Upper lobe of left lung (tissue), 6 donors: ENCODE measurements at regions not wholly inside any gene's neighbourhood (a gene's known extent, or its start where the extent isn't known, plus 50 kb on each side); places are given as distances from the start of the nearest gene placed in this dataset.

Source experiments
- ATAC-seq, 2 donors: fragments of 200-7000 bp; cut with Tn5 transposase; one replicate each; pipeline ENCODE4 v1.9.1; 2022; ENCODE audit warnings: mild to moderate bottlenecking in 2 of 2, moderate library complexity in 2 of 2; ENCODE audit not compliant: low FRiP score in 2 of 2
- DNase-seq, 2 donors: peaks; one replicate each; pipeline ENCODE4 v3.0.0-alpha.2; 2019 to 2020
- H3K27ac ChIP-seq, 4 donors: fragments of 200-600 bp; sonication (generic); one replicate each; pipeline ENCODE4 v1.5.1; 2016 to 2019
- H3K27me3 ChIP-seq, 4 donors: fragments of 200-600 bp; sonication (generic); one replicate each; pipeline ENCODE4 v1.5.1; 2017 to 2019
- H3K36me3 ChIP-seq, 4 donors: fragments of 200-600 bp; sonication (generic); one replicate each; pipeline ENCODE4 v1.5.1; 2016 to 2019
- H3K4me1 ChIP-seq, 4 donors: fragments of 200-600 bp; sonication (generic); one replicate each; pipeline ENCODE4 v1.5.1; 2018 to 2019
- H3K4me3 ChIP-seq, 4 donors: fragments of 200-600 bp; sonication (generic); one replicate each; pipeline ENCODE4 v1.5.1; 2017 to 2019; ENCODE audit warnings: mild to moderate bottlenecking in 2 of 4, moderate library complexity in 1 of 4
- H3K9me3 ChIP-seq, 4 donors: fragments of 200-600 bp; sonication (generic); one replicate each; pipeline ENCODE4 v1.5.1; 2018 to 2019
- CTCF ChIP-seq, 6 experiments: fragments of 450-650 bp in 4 of 6; fragments of 200-600 bp in 2 of 6; sonication (generic) in 2 of 6; IDR thresholded peaks; one replicate each; pipeline ENCODE4 v1.5.1; 2016 to 2019; ENCODE audit warnings: antibody characterized with exemption in 6 of 6
- EP300 ChIP-seq, 4 donors: sonication (generic); formaldehyde crosslinking; IDR thresholded peaks; one replicate each; pipeline ENCODE4 v1.5.1; 2017; ENCODE audit warnings: antibody characterized with exemption in 4 of 4, control low read depth in 2 of 4
- POLR2A ChIP-seq, 4 donors: fragments of 450-650 bp; IDR thresholded peaks; one replicate each; pipeline ENCODE4 v1.5.1; 2016 to 2017; ENCODE audit warnings: antibody characterized with exemption in 4 of 4, mild to moderate bottlenecking in 2 of 4
- POLR2AphosphoS5 ChIP-seq, 2 donors: sonication (generic); formaldehyde crosslinking; IDR thresholded peaks; one replicate each; pipeline ENCODE4 v1.5.1; 2017; ENCODE audit warnings: antibody characterized with exemption in 2 of 2
- WGBS, 2 donors: methylation state at CpG; one replicate each; pipeline ENCODE4 v1.1.5; 2017 to 2018; 5-methylcytosine and 5-hydroxymethylcytosine counted together
- donor health status: DM: no; HTN: no; CAD: no; lungs with moderate emphysema.
- donor health status: DM: no; HTN: yes; CAD: no; lungs with severe emphysema.

- DNase-seq (no peak), ATAC-seq (no peak)
- H3K27ac ChIP-seq: no peak overlapping the region
These were observed 86.9 kb downstream of the FGF9 start for GRCh38 chr13:21757763-21758162.

GRCh38 chr13:21758441-21758840, 87.6 kb downstream of the FGF9 start:
- ATAC-seq: no peak
- no peak for DNase-seq
- no peak overlapping the region for H3K27ac ChIP-seq

More at GRCh38 chr13:21757763-21758162, 86.9 kb downstream of the FGF9 start:
- H3K4me1 ChIP-seq: peaks cover 0 to 3% (median 0%) of the 10 kb centered on the region in 4 donors
- WGBS, 2 donors: 57 to 60% methylated on average over 2 of the region's 2 CpGs
- H3K27me3 ChIP-seq: no peaks in the 10 kb centered on the region
- H3K36me3 ChIP-seq: no peaks in the 10 kb centered on the region
- TF ChIP-seq POLR2AphosphoS5 (IDR thresholded peaks at IDR 0.05): no peak
- no peak for TF ChIP-seq POLR2A (IDR thresholded peaks at IDR 0.05)
- TF ChIP-seq CTCF (IDR thresholded peaks at IDR 0.05): no peak
- TF ChIP-seq EP300 (IDR thresholded peaks at IDR 0.05): no peak
- H3K4me3 ChIP-seq: no peak overlapping the region
- H3K9me3 ChIP-seq: no peaks in the 10 kb centered on the region

GRCh38 chr13:21759463-21759862, 88.6 kb downstream of the FGF9 start:
- DNase-seq: no peak
- WGBS, 2 donors: 49 to 62% methylated on average over 5 of the region's 5 CpGs
- no peaks in the 10 kb centered on the region for H3K27me3 ChIP-seq
- ATAC-seq: peak in 1 of 2 donors; percentile 7
- peaks cover 0 to 3% (median 0%) of the 10 kb centered on the region in 4 donors for H3K4me1 ChIP-seq
- H3K9me3 ChIP-seq: no peaks in the 10 kb centered on the region
- no peaks in the 10 kb centered on the region for H3K36me3 ChIP-seq
- no peak overlapping the region for H3K27ac ChIP-seq
- H3K4me3 ChIP-seq: no peak overlapping the region
- no peak for TF ChIP-seq EP300 (IDR thresholded peaks at IDR 0.05)
- TF ChIP-seq POLR2A (IDR thresholded peaks at IDR 0.05): no peak
- TF ChIP-seq CTCF (IDR thresholded peaks at IDR 0.05): no peak
- no peak for TF ChIP-seq POLR2AphosphoS5 (IDR thresholded peaks at IDR 0.05)

More at GRCh38 chr13:21758441-21758840, 87.6 kb downstream of the FGF9 start:
- Histone ChIP-seq H3K4me3 (no peak overlapping the region), H3K4me1 (peaks cover 0 to 3% (median 0%) of the 10 kb centered on the region in 4 donors), H3K9me3 (no peaks in the 10 kb centered on the region), H3K36me3 (no peaks in the 10 kb centered on the region), H3K27me3 (no peaks in the 10 kb centered on the region)
- 72 to 82% methylated on average over 5 of the region's 5 CpGs for WGBS, 2 donors
- no peak for TF ChIP-seq POLR2AphosphoS5 (IDR thresholded peaks at IDR 0.05)
- TF ChIP-seq CTCF (IDR thresholded peaks at IDR 0.05): no peak
- TF ChIP-seq POLR2A (IDR thresholded peaks at IDR 0.05): no peak
- TF ChIP-seq EP300 (IDR thresholded peaks at IDR 0.05): no peak

- no peak overlapping the region for H3K4me3 ChIP-seq
- no peak overlapping the region for H3K27ac ChIP-seq
- no peaks in the 10 kb centered on the region for H3K27me3 ChIP-seq
- no peak for ATAC-seq
- WGBS, 2 donors: 68 to 81% methylated on average over 5 to 6 of the region's 6 CpGs
- TF ChIP-seq POLR2AphosphoS5 (IDR thresholded peaks at IDR 0.05) (no peak), POLR2A (IDR thresholded peaks at IDR 0.05) (no peak), EP300 (IDR thresholded peaks at IDR 0.05) (no peak), CTCF (IDR thresholded peaks at IDR 0.05) (no peak)
- H3K4me1 ChIP-seq: peaks cover 0 to 3% (median 0%) of the 10 kb centered on the region in 4 donors
- no peak for DNase-seq
- H3K9me3 ChIP-seq: no peaks in the 10 kb centered on the region
- H3K36me3 ChIP-seq: no peaks in the 10 kb centered on the region
These were observed 89.0 kb downstream of the FGF9 start for GRCh38 chr13:21759911-21760310.

- Histone ChIP-seq H3K36me3 (no peaks in the 10 kb centered on the region), H3K4me1 (peaks cover 0 to 3% (median 0%) of the 10 kb centered on the region in 4 donors), H3K27ac (no peak overlapping the region), H3K27me3 (no peaks in the 10 kb centered on the region), H3K4me3 (no peak overlapping the region), H3K9me3 (no peaks in the 10 kb centered on the region)
- WGBS, 2 donors: 74 to 76% methylated on average over 5 of the region's 5 CpGs
- ATAC-seq (no peak), DNase-seq (no peak)
- TF ChIP-seq POLR2AphosphoS5 (IDR thresholded peaks at IDR 0.05) (no peak), POLR2A (IDR thresholded peaks at IDR 0.05) (no peak), EP300 (IDR thresholded peaks at IDR 0.05) (no peak), CTCF (IDR thresholded peaks at IDR 0.05) (no peak)
These were observed 90.9 kb downstream of the FGF9 start for GRCh38 chr13:21761770-21762169.
